Body of pancreas (tissue), 4 donors: ENCODE measurements at regions not wholly inside any gene's neighbourhood (a gene's known extent, or its start where the extent isn't known, plus 50 kb on each side); places are given as distances from the start of the nearest gene placed in this dataset.

Source experiments
- ATAC-seq: fragments of 150-250 bp; one replicate; pipeline ENCODE4 v1.9.1; 2016
- DNase-seq, 4 donors: peaks; one replicate each; pipeline ENCODE4 v3.0.0-alpha.2; 2019
- H3K27ac ChIP-seq, 4 donors: fragments of 200-600 bp; sonication (generic); 1 replicate in 3 of 4; 2 replicates in 1 of 4; pipeline versions ENCODE4 v1.5.1 to v1.6.1; 2016 to 2019; ENCODE audit warnings: mild to moderate bottlenecking in 1 of 4, mixed read lengths in 1 of 4, moderate library complexity in 1 of 4
- H3K27me3 ChIP-seq, 2 donors: fragments of 200-600 bp; sonication (generic); one replicate each; pipeline ENCODE4 v1.6.0; 2016; ENCODE audit warnings: mild to moderate bottlenecking in 1 of 2
- H3K36me3 ChIP-seq, 2 donors: fragments of 200-600 bp; sonication (generic); replicated peaks in 1 of 2; 2 replicates each; pipeline ENCODE4 v1.5.1; 2016; ENCODE audit warnings: low read depth in 2 of 2; ENCODE audit not compliant: insufficient read depth in 1 of 2
- H3K4me1 ChIP-seq: fragments of 200-600 bp; sonication (generic); one replicate; pipeline ENCODE4 v1.6.0; 2016
- H3K4me3 ChIP-seq, 2 donors: fragments of 200-600 bp; sonication (generic); 1 replicate in 1 of 2; 2 replicates in 1 of 2; pipeline ENCODE4 v1.5.1; 2016 to 2019
- H3K9me3 ChIP-seq, 3 donors: fragments of 200-600 bp; sonication (generic); 1 replicate in 2 of 3; 2 replicates in 1 of 3; pipeline ENCODE4 v1.5.1; 2016
- POLR2A ChIP-seq, 3 donors: fragments of 450-650 bp; IDR thresholded peaks; one replicate each; pipeline ENCODE4 v1.6.1; 2016; ENCODE audit warnings: antibody characterized with exemption in 3 of 3, mild to moderate bottlenecking in 2 of 3
- WGBS, 2 donors: methylation state at CpG; one replicate each; pipeline ENCODE4 v1.1.5; 2017; 5-methylcytosine and 5-hydroxymethylcytosine counted together
- intact Hi-C: fragments of 100-400 bp; cut with DNase I; formaldehyde crosslinking; loops from one replicate; pipeline ENCODE4 v1.15.1; 2023
- TF ChIP-seq, protein P1 (sequence below), 7 experiments: fragments of 450-650 bp in 4 of 7; fragments of 200-600 bp in 3 of 7; sonication (generic) in 3 of 7; IDR thresholded peaks; one replicate each; pipeline ENCODE4 v1.5.1; 2016 to 2019; ENCODE audit warnings: antibody characterized with exemption in 7 of 7

- H3K27me3 ChIP-seq: no peaks in the 10 kb centered on the region
- DNase-seq (no peak), ATAC-seq (no peak)
- no peaks in the 10 kb centered on the region for H3K9me3 ChIP-seq
- H3K36me3 ChIP-seq: no peaks in the 10 kb centered on the region
- peaks cover 5% of the 10 kb centered on the region for H3K4me1 ChIP-seq
- TF ChIP-seq, protein P1, sequence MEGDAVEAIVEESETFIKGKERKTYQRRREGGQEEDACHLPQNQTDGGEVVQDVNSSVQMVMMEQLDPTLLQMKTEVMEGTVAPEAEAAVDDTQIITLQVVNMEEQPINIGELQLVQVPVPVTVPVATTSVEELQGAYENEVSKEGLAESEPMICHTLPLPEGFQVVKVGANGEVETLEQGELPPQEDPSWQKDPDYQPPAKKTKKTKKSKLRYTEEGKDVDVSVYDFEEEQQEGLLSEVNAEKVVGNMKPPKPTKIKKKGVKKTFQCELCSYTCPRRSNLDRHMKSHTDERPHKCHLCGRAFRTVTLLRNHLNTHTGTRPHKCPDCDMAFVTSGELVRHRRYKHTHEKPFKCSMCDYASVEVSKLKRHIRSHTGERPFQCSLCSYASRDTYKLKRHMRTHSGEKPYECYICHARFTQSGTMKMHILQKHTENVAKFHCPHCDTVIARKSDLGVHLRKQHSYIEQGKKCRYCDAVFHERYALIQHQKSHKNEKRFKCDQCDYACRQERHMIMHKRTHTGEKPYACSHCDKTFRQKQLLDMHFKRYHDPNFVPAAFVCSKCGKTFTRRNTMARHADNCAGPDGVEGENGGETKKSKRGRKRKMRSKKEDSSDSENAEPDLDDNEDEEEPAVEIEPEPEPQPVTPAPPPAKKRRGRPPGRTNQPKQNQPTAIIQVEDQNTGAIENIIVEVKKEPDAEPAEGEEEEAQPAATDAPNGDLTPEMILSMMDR (IDR thresholded peaks at IDR 0.05): no peak
- no peak for TF ChIP-seq POLR2A (IDR thresholded peaks at IDR 0.05)
- WGBS, 2 donors: 47 to 55% methylated on average over 2 of the region's 2 CpGs
- no peak overlapping the region for H3K27ac ChIP-seq
- intact Hi-C loops: loop anchor here (10.0 kb wide), 1 partner anchor 49 kb away; no protein-coding TSS in a partner anchor
- no peak overlapping the region for H3K4me3 ChIP-seq
Measured at GRCh38 chr11:126123686-126124085, 61.0 kb upstream of the CDON start.

DNA sequence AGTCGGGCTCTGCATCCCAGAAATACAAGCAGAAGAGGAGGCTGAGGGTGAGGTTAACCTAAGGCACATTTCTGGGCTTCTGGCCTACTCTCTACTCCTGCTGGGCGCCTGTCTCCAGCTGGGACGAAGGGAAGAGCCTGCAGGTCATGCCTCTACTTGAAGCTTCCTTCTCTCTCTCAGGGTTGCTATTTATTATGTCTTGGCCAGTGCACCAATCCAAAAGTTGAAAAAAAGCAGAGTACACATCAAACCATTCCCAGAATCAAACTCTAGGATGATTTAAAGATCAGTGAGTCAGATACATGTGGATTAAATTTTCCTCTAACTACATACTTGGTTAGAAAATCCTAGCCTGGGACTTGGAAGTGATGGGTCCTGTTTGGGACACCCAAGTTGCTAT, 60.2 kb upstream of the CDON start:
- H3K4me1 ChIP-seq: peaks cover under 1% of the 10 kb centered on the region
- H3K27ac ChIP-seq: peak overlapping the region in 1 of 4 donors; percentile 16
- DNase-seq (no peak), ATAC-seq (peak; percentile 47)
- no peak overlapping the region for H3K4me3 ChIP-seq
- H3K27me3 ChIP-seq: no peaks in the 10 kb centered on the region
- no peaks in the 10 kb centered on the region for H3K36me3 ChIP-seq
- TF ChIP-seq, protein P1 (IDR thresholded peaks at IDR 0.05): no peak
- TF ChIP-seq POLR2A (IDR thresholded peaks at IDR 0.05): no peak
- intact Hi-C loops: loop anchor here (10.0 kb wide), 1 partner anchor 48 kb away; no protein-coding TSS in a partner anchor
- H3K9me3 ChIP-seq: no peaks in the 10 kb centered on the region
- 76 to 79% methylated on average over 3 of the region's 3 CpGs for WGBS, 2 donors

- DNase-seq: no peak
- H3K36me3 ChIP-seq: no peaks in the 10 kb centered on the region
- no peaks in the 10 kb centered on the region for H3K9me3 ChIP-seq
- no peaks in the 10 kb centered on the region for H3K27me3 ChIP-seq
- H3K4me3 ChIP-seq: no peak overlapping the region
- peaks cover 5% of the 10 kb centered on the region for H3K4me1 ChIP-seq
- no peak for ATAC-seq
- TF ChIP-seq, protein P1 (IDR thresholded peaks at IDR 0.05): no peak
- no peak for TF ChIP-seq POLR2A (IDR thresholded peaks at IDR 0.05)
- 44 to 84% methylated on average over 1 of the region's 1 CpG for WGBS, 2 donors
- no peak overlapping the region for H3K27ac ChIP-seq
- intact Hi-C loops: loop anchor here (10.0 kb wide), 1 partner anchor 46 kb away; no protein-coding TSS in a partner anchor
Measured at GRCh38 chr11:126121296-126121695, 58.6 kb upstream of the CDON start.

- DNase-seq (no peak), ATAC-seq (no peak)
- H3K9me3 ChIP-seq: no peaks in the 10 kb centered on the region
- WGBS, 2 donors: 87 to 93% methylated on average over 6 to 10 of the region's 10 CpGs
- H3K36me3 ChIP-seq: no peaks in the 10 kb centered on the region
- no peaks in the 10 kb centered on the region for H3K27me3 ChIP-seq
- intact Hi-C loops: no loop called here
- no peak overlapping the region for H3K27ac ChIP-seq
- H3K4me1 ChIP-seq: peaks cover 30% of the 10 kb centered on the region
- no peak overlapping the region for H3K4me3 ChIP-seq
- TF ChIP-seq POLR2A (IDR thresholded peaks at IDR 0.05): no peak
- TF ChIP-seq, protein P1 (IDR thresholded peaks at IDR 0.05): no peak
Measured at GRCh38 chr11:126118806-126119205, 56.1 kb upstream of the CDON start.

DNA sequence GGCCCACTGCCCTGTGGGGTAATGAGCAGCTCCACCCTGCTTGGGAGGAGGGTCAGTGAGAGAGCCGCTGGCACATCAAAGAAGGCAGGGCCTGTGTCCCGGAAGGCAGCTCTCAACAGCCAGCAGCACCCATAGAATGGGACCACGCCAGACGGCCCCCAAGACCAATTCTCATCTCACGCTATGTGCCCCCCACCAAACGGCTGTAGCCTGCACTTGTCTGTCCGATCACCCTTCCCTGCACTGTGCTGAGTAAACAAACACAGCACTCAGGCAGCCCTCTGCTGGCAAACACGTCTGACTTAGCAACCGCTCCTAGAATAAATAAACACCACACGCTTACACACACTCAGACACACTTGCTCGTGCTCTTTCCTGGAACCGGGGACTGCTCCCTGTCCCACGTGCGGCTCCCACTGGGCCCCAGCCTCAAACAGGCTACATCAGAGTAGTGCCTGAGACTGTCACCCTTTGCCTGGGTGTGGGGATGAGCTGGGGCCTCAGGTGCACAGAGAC, 53.2 kb upstream of the CDON start:
- no peaks in the 10 kb centered on the region for H3K27me3 ChIP-seq
- DNase-seq (peak; percentile 82 to 91 (median 86)), ATAC-seq (peak; percentile 83)
- intact Hi-C loops: no loop called here
- peaks cover 41% of the 10 kb centered on the region for H3K4me1 ChIP-seq
- H3K4me3 ChIP-seq: no peak overlapping the region
- H3K36me3 ChIP-seq: no peaks in the 10 kb centered on the region
- H3K27ac ChIP-seq: peak overlapping the region; percentile 26 to 91 (median 84)
- WGBS, 2 donors: 15 to 23% methylated on average over 11 to 14 of the region's 14 CpGs
- H3K9me3 ChIP-seq: no peaks in the 10 kb centered on the region
- TF ChIP-seq POLR2A (IDR thresholded peaks at IDR 0.05): peak in 2 of 3 donors; percentile 23 to 44
- TF ChIP-seq, protein P1 (IDR thresholded peaks at IDR 0.05): peak in 4 of 7 experiments; percentile 49 to 55 (median 54)
